GM21529 (cell line): ENCODE measurements at regions not wholly inside any gene's neighbourhood (a gene's known extent, or its start where the extent isn't known, plus 50 kb on each side); places are given as distances from the start of the nearest gene placed in this dataset.

ENCODE experiments used
- ATAC-seq: cut with Tn5 transposase; IDR thresholded peaks from one replicate; pipeline ENCODE4 v1.9.1; 2021; ENCODE audit not compliant: unreplicated experiment

DNA sequence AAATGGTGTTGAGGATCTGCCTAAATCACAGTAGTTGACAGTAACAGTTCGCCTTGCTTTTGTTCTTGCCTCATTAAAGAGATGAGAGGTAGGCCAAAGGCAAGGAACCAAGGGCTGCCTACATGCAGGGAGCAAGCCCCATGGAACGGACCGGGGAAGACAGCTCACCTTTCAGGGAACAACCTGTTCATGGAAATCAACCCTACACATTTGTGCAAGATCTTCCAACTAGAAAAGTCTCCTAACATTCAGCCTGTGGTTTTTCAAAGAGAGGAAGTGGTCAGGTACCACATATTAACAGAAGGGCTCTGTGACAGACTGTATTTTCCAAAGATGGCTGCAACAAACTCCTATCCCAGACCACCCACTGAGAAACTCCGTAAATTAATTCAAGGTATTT is 1031.8 kb upstream of the NR2F2 start:
- no peak for ATAC-seq

- ATAC-seq, result no peak
These were observed 1029.5 kb upstream of the NR2F2 start for GRCh38 chr15:95300958-95301357.

DNA sequence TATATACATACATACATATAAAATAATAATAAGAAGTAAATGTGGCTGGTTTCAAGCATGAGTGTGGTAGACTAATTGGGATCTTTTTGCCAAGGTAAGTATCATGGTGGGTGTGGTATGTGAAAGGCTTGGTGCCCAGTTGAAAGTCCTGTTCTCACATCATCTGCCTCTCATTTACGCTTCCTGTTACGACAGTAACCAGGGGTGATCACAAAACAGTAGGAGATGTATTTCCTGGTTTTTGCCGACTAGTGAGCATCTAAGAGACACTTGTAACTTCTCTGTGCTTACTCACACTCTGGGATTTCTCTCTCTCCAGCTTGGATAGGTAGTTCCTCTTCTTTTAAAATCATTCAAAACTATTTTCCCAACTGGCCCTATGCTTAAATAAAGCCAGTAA is 1028.3 kb upstream of the NR2F2 start:
- ATAC-seq, result no peak

DNA sequence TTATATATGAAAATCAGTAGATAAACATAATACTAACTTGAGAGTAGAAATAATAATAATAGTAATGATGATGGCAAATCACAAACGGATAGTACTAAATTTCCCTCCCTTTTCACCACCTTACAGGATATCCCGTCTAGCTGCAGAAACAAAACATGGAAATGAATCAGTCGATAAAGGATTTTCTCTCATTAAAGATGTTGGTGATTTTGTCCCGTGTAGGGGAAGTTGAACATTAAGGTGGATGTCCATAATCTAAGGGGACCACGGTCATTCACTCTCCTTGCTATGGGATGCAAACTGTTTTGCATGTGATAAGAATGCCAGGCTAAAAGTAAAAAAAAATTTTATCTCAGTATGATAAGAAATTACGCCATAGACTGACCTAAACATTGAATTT is 1027.7 kb upstream of the NR2F2 start:
- ATAC-seq, result no peak

DNA sequence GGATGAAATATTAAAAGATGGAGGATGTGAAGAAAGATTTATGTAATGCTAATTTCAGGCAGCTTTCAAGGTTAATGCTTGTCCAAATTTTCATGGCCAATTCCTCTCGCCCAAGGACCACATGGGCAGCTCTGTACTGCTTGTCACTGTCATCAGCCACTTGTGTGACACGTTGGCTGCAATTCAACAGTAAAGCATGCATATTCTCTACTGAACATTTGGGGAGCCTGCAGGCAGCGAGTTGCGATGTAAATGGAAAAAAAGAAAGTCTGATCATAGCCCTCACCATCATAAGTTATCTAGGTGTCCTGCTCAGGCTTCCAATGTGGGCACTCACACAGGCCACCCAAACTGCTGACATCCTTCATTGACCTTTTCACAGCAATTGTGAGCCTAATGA is 1026.8 kb upstream of the NR2F2 start:
- no peak for ATAC-seq

DNA sequence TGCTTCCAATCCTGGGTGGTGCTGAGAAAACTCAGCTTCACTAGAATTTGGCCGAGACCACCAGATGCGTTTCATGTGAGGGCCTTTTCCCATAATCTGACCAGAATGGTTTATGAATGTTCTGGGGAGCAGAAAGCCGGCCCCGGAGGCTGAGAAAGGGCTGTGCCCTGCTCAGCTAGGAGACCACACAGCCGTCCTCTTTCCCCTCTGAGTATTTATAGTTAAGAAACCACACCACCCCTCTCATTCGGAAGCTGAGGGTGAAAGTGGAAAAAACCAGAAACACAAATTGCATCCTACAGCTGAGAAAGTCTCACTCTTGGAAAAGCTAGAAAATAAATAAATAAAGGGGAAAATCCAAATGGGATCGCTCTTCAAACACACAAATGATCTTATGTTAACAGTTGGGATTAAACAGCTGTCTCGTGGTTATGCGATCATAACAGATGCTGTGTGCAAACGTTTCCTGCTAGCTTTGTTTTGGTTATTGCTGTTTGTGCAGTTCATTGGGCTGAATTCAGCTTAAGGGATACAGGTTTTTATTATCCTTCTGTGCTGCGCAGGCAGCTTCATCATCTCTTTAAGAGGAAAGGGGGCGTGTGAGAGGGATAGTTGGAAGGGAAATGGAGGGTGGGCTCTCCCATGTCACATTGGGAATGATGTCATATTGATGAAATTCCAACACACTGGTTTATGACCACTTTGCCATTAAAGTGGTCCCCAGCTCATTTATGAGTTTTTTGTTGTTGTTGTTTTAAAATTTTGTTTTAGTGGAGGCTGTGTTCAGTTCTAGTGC is 1026.2 kb upstream of the NR2F2 start:
- ATAC-seq, result no peak

DNA sequence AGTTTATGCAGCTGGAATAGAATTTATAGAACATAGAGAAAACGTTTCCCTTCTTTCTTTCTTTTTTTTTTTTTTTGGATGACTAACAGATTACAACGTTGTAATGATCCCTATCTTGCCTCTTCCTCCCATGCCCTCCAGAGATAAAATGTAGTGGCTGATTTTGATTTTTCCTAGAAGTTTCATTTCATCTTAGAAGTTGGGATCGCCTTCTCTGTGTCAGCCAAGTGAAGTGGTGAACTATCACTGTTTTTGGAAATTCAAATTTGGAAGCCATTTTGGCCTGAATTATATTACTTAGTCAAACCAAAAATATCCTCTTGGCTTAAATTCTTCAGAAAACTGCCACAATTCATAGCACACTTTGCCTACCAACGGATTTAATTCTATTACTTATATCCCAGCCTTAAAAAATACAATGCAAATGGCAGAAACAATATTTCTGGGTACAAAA is 1025.5 kb upstream of the NR2F2 start:
- no peak for ATAC-seq

GRCh38 chr15:95307115-95307514 is 1023.4 kb upstream of the NR2F2 start:
- no peak for ATAC-seq

DNA sequence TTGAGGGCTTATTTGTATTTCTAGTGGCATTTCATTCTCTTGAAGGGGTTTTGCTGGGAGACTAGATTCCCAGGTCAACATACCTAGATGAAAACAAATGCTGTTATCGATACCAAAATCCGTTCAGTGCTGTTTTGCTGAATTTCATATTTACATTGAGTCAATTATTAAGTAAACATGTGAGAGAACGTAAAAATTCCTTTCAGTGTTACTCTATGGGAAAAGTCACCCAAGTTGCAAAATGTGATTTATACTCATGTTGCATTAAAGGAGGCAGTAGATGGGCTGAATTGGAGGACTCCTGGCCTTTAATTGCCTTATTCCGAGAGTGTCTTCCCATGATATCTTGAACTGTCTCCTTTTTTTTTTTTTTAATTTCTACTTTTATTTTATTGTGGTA is 1011.3 kb upstream of the NR2F2 start:
- no peak for ATAC-seq

GRCh38 chr15:95323796-95324195 is 1006.7 kb upstream of the NR2F2 start:
- no peak for ATAC-seq

DNA sequence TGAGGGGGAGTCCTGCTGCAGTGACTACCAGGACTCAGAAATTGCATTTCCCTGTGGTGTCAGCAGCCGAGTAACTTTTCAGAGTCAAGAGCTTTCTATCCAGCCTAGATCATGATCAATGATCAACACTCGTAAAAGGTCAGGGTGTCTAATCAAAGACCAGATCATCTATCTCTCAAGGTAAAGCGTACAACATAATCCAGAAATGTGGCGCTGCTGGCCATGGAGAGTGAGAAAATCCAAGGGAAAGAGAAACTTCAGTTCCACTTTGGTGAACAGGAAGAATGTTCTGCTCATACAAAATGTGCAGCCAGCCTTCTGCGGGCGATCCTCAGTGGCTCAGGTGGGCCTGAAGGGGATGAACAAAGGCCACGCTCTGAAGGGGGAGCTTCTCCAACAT is 1005.8 kb upstream of the NR2F2 start:
- ATAC-seq, result no peak

DNA sequence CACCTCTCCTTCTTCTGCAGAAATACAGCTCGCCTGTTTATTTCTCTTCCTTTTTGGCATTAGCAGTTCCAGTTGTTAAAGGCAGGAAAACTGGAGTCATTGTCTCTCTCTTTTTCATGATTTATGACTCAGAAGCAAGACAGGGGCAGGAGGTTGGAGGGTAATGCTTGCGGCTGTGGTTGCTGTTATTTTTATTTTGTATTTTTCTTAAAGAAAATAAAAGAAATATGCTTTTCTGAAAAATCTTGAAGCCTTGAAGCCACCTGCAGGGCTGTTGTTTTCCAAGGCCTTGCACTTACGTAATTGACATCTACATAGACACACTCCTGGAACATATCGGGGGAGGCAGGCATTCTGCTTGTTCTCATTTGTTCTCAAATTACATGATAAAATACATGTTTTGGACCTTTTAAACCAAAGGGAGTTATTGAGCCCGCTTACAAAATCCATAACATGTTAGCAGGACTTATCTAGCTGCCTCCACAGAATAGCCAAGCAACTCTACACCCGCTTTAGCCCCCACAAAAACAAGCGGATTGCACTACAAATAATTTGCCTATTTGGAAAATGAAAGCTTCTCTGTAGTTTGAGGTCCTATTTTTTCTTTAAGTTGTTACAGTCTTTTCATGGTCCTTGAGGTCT is 1004.6 kb upstream of the NR2F2 start:
- no peak for ATAC-seq

GRCh38 chr15:95326431-95327182 is 1003.9 kb upstream of the NR2F2 start:
- no peak for ATAC-seq

- ATAC-seq, result no peak
These were observed 1003.3 kb upstream of the NR2F2 start for GRCh38 chr15:95327183-95327525.

DNA sequence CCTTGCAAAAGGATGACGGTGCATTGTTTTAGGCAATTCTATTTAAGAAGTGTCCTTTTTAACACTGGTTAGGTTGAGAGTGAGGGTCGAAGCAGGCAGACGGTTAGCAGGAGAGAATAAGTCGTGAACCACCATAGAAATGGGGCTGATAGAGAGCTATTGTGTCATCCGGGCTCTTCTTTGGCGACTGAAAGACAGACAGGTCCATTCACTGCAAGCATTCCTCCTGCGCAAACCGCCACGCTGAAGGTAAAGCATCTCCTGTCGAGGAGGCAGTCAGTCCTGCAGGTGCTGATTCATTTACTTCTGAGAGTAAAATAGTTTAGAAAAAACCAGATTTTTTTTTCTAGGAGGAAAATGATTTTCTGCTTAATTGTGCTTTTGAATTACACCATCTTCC is 1002.8 kb upstream of the NR2F2 start:
- ATAC-seq, result no peak

- no peak for ATAC-seq
These were observed 1001.9 kb upstream of the NR2F2 start for GRCh38 chr15:95328559-95328958.

DNA sequence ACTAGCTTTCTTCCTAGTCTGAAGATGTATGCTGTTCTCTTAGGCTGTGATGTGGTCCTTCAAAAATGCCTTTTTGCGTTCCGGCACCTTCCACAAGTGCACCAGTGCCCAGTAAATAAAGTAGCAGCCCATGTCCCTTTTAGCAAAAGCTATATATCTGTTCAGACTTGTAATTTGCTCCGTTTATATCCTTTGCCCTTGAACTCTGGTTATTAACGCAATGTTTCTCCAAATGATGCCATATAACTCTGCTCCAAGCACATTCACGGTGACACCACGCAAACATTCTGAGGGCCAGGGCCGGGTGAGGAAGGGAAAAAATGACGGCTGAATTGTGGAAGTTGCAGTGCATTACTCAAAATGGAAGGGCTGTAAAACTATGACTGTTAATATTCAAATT is 1001.1 kb upstream of the NR2F2 start:
- no peak for ATAC-seq

GRCh38 chr15:95341686-95342085 is 988.8 kb upstream of the NR2F2 start:
- ATAC-seq, result no peak

- no peak for ATAC-seq
These were observed 984.6 kb upstream of the NR2F2 start for GRCh38 chr15:95345867-95346266.

DNA sequence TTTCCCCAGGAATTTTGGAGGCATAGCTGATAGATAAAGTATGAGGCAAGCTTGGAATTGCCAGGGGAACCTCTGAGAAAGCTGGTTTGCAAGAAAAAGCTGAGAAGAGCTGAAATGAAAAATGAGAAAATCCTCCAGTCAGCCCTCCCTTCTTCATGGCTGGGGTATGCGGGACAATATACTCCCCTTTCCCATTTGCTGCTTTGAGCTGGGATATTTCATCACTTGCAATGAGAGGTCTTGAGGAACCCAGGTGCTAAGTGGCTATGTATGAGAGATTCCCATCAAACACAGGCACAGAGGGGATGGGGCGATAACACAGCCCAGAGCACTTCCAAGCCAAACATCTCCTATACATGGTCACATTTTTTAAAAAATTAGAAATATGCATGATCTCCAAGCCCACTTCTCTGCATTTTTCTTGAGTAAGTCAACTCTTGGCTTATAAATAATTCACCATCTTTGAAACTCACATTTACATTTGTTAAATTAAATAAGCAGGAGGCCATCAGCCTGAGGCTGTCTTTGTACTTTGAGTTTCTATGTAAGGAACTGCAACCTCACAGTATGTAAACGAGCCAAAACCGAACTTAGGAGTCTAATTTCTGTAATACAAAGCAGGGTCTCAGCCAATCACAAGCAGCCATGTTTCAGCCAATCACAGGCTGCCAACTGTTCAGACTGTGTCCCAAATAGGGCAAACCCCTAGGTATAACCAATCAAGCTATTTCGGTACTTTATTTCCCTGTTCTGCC is 983.6 kb upstream of the NR2F2 start:
- no peak for ATAC-seq

DNA sequence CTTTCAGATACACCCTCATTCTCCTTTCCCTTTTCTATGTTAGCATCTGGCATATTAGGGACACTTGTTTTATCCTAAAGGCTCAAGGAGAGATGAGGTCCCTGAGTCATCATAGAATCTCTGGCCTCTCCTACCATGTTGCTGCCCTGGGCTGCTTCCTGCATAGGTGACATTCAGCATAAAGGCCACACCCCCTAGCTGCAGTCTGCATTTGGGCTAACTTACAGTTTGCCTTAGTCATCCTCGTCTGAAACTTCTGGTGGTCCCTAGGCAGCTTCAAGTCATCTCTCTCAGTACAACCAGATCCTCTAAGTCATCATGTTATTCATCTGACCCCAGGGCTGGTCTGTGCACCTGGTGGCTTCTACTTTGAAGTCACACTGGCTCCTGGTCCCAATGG is 982.7 kb upstream of the NR2F2 start:
- ATAC-seq, result no peak
